HG03097 (cell line): ENCODE measurements at regions not wholly inside any gene's neighbourhood (a gene's known extent, or its start where the extent isn't known, plus 50 kb on each side); places are given as distances from the start of the nearest gene placed in this dataset.

Source experiments
- ATAC-seq: cut with Tn5 transposase; IDR thresholded peaks from one replicate; pipeline ENCODE4 v1.9.1; 2021; ENCODE audit not compliant: unreplicated experiment, low FRiP score

DNA sequence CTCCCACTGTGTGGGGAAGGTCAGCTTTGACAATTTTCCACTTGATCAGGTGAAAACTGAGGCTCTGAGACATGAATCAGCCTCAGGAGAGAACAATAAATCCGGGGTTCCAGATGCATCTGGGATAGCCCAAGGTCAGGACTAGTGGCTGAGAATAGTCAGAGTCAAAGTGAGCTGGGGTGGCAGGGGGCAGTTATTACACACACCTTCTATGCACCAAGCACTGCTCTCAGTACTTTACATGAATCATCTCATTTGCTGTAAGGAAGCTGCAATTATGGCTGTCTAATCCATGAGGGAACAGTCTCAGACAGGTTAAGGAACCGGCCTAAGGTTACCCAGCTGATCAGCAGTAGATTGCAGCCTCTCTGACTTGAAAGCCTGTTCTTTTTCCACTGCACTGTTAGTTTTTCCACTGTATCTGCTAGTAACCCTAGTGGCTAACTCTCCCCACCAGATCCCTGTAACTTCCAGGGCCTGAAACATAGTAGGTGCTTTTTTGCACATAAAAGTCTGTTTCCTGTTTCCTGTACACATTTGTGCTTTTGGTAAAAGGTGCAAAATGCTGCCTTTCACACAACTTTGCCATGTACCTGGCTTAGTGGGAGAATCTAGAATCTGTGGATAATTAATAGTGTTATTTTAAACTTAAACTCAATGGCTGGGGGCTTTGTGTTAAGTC is 125.9 kb downstream of the EMX2 start:
- no peak for ATAC-seq

DNA sequence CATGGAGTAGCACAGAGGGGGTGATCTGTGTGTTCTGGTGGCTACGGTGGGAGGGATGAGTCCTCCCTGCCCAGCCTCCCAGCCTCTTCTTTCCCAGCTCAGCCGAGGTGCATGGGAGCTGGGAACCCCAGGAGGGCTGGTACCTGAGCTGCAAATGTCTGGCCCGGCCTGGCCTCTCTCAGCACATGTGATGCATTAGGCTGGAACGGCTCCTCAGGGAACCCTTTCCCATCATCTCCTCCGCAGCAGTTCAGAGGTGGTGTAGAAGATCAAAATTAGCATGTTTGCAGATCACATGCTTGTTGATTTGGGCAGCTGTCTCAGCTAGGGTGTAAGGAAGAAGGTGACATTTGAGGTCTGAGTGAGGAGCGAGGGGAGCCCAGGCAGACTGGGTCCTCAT is 126.6 kb downstream of the EMX2 start:
- no peak for ATAC-seq

DNA sequence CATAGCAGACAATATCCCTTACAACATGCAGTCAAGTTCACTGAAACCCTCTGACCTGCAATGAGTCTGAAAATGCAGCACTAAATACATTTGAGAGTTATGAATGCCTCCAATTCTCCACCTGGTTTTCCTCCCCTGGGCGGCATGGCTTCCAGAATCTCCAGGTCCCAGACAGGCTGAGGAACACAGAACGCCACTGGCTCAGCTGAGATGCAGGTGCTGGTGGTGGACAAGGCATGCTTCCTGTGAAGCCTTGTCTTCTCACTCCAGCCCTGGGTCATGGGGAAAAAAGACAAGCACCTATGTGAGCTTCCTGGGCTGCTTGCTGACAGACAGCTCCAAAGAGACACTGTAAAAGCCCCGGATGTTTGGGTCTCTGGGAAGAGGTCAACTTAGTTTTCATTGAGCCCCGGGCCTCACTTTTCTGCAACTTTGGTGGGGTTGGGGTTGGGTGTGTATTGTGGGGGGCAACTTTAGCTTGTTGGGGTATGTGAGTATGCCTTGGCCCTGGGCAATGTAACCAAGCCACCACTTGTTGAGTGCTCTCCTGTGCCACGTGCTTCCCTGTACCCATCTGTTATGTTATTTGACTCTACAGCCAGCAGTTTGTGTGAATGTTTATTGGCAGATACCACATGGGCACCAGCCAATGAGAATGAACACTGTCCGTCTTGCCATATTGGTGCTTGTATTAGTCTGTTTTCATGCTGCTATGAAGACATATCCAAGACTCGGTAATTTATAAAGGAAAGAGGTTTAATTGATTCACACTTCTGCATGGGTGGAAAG is 127.8 kb downstream of the EMX2 start:
- no peak for ATAC-seq

DNA sequence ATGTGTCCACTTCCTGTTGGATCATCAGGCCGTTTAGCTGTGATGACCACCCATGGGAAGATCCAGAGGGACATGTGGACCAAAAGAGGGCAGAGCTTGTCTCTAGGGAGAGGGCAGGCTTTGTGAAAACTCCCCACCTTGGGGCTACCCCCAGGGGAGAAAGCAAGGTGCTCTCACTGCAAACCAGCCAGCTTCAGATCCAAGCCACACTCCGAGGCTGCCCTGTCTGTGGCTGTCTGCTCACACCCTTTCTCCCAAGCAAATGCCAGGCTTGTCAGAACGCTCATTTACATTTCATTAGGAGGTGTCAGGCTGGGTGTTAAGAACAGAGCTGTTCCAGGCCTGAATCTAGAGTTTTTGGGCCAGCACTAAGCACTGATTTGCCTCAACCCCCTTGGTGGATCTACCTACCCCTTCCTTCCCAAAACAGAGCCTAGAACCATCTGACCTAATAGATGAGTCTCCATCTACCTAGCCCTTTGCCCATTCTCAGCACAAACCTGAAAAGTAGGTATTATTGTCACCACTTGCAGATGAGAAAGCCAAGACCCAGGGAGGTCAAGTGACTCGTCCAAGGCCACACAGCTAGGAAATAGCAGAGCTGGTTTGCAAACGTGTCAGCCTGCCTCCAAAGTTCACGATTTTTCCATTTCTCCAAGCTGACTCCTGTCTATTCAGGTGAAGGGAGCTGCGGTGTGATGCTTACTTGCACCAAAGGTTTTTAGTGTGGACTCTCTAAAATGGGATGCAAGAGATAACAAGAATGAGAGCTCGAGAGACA is 130.9 kb downstream of the EMX2 start:
- ATAC-seq, result no peak

DNA sequence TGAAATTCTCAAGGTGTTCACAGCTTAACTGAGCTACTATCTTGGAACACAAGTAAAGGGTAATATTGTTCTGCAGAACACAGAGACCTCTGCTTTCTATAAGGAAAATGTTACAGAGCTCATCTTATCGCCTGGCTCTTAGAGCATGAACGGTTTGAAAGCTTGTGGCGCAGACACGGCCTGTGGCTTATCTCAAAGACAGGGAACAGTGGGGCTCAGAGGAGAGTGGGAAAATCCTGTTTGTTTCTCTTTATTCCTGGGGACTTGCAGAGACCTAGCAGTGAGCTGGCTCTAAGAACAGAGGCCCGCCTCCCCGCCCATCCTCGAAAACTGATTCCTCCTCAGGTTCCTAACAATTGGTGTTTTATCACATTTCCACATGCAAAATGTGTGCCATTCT is 131.7 kb downstream of the EMX2 start:
- ATAC-seq, result no peak

DNA sequence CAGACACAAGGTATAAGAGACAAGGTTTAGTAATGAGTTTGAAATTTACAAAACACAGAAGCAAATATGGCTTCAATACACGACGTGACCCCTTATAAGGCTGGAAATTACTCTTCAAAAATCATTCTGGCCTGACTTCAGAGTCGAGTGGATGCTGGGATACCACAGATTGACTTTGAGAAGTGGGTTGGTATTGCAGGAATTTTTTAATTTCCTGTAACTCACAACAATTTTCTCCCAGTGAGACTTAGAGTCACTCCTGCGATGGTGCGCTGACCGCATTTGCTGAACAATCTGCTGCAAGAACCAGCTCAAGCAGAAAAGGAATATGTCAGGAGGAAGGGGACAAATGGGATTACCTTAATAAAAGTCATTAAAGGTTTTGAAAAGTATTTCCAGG is 132.1 kb downstream of the EMX2 start:
- ATAC-seq, result no peak

DNA sequence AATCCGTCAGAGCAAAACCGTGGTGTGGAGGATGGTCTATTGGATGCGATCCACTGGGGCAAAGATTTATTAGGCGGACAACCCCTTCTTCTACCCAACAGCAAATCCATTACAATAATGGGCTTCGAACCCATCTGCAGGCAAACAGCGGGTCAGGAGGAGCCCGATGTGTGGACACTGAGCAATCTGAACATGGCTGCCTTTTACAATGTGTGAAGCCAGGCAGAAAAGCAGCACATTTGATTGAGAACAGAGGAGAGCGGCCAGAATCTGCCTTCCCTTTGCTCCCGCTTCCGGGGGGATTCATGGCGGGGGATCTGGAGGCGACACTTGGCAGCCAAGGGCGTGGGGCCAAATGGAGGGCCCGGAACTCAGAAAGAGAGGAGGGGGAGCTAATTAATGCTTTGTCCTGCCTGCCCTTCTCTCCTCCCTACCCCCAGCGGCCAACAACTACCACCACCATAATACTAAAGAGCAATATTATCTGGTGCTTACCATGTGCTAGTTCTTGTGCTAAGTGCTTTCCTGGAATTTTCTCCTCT is 133.0 kb downstream of the EMX2 start:
- ATAC-seq, result no peak

DNA sequence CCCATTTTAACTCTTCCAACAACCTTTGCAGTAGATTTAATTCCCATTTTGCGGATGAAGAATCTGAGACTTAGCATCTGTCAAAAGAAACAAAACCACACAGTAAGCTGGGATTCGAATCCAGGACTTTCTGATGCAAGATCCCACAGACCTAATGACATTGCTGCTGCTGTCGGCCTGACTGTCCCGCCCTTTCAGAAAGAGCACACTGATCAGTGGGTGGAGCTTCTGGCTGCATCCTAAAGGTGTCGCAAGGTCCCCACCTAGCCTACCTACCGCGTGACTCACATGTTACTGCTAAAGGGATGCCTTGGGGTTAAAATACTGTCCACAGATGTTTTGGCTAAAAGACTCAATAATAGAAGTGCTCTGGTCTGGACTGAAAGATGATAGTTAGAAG is 134.7 kb downstream of the EMX2 start:
- no peak for ATAC-seq

DNA sequence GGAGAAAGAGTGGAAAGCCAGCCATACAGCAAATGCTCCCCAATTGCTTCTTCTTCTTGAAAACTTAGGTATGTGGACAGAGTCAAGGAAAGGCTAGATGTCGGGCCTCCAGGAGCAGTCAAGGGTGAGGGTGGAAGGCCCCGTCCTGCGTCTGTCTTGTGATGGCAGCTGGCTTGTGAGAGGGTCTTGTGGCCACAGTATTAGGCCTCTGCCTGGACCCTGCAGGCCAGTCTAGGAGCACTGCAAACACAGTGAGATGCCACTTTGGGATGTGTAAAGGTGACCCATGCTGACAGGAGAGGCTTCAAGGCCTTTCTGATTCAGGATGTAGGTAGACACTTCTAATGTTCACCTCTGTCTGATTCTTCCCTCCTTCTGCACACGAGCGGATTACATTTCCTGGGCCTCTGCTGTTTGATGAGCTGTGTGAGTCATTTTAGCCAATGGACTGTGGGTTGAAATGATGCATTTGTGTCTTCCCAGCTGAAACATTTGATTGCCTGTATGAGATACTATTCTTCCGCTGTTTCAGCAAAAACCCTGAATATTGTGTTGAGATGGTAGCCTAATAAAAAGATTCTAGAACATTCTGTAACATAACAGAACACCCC is 135.4 kb downstream of the EMX2 start:
- no peak for ATAC-seq

DNA sequence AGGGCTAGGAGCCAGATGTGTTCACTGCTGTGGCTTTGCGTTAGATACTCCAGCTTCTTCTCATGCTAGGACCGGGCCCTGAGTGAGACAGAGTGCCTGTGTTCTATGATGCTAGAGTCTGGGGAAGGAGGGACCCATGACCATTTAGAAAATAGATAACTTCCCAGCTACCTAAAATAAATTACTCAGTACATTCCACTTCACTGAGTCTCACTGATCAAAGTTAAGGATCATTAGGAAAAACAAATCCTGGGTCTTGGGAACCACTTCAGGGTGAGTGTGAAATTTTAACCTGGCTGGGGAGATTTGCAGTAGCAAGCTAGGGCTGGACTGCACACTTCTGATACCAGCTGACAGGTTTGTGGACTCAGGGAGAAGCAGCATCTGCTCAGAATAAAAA is 138.1 kb downstream of the EMX2 start:
- ATAC-seq, result no peak

DNA sequence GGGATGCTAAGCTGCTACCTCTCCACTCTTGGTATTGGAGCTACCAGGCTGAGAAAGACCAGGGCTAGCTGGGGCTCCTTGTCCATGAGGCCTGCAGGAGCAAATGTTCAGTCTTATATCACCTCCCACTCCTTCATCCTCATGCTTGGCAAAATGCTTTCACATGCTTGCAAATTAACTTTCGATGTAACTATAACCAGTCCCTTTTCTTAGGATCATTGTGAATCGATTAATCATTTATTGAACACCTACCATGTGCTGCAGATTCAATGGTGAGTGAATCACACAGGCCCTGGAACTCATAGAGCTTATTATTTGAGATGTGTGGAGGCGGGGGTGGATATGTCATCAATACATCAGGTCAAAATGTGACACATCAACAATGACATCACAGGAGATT is 138.6 kb downstream of the EMX2 start:
- ATAC-seq, result no peak

DNA sequence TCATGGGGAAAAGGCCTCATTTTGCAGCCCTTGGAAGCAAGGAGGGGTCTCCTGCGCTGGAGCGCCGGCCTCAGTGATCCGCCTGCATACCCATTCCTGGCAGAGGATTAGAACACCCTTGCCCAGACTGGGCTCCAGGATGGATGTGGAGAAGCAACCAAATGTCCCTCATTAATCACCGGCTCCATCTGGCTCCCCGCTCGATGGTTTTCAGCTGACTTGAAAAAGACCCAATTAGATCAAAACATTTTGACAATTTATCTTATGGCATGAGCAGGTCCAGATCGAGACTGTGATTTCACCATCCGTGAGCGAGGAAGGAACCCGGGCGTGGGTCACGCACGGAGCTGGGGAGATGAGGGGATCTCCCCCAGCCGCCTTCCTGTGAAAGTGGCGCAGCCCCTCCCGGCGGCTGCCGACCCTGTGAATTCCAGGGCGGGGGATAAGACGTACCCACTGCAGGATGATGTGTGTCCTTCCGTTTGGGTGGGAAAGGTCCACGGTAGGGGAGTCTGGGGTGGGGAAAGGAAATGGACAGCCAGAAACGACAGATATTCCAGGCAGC is 141.6 kb downstream of the EMX2 start:
- no peak for ATAC-seq

DNA sequence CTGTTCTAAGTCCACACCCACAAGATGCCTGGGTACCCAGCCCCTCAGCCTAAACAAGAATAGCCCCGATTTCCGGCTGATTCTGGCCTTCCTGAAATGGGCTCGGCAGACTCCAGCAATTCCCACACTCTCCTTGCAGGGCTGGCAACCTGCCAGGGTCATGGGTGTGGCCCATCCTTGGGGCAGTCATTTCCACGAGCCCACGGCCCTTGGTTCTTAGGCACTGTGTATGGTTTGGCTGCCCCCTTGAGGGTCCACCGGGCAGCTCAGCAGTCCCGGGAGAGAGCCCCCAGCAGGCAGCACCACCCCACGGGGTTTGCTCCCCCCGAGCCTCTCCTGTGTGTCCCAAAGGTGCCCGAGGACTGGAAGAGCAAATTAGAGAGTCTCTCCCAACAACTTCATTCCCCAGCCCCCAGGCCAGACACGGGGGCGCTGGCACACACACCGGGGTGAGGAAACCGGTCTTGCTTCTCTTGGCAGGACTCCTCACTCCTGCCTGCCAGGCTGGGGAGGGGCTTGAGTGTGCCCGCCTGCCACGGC is 142.2 kb downstream of the EMX2 start:
- ATAC-seq, result no peak

DNA sequence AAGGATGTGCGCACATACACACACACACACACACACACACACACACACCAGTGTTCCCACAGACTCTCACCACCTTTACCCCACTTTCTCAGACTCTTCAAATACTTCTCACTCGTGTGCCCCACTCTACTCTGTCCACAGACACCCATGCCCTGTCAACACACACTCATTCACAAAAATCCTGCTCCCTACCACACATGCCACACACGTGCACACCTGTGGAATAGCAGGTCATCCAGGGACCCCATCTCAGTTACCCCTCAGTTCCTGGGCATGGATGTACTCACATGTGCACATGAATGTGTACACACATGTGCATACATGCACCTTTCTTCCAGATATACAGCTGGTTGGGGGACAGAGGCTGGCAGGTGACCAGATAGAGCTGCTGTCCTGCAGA is 142.9 kb downstream of the EMX2 start:
- no peak for ATAC-seq

DNA sequence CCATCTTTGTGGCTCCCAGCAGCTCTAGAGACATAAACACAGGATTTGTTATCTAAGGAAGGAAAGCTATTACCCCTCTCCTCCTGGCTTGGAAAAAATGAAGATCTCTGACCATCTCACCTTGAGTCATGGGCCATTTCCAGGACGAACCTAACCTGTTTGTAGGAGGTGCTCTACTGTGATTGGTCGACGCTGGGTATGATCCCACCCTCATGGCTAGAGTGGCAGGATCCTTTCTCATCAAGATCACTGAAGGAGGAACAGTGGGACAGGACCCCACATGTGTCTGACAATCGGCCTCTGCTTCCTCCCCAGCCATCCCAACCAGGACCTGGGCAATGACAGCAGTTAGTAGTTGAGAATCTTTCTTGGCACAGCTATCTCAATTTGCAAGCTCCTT is 144.1 kb downstream of the EMX2 start:
- ATAC-seq, result no peak

DNA sequence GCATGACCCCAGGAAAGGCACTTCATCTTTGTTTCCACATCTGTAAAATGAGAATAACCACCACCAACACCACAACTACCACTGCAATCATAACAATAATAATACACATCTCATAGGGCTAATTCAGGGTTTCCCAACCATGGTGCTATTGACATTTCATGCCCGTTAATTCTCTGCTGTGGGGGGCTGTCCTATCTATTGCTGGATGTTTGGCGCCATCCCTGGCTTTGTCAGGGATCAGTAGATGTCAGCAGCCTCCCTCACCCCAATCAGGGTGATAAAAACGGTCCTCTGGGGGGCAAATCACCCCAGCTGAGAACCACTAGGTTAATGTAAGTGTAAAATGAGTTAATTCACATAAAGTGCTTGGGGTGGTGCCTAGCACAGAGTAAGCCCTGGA is 145.8 kb downstream of the EMX2 start:
- ATAC-seq, result no peak

DNA sequence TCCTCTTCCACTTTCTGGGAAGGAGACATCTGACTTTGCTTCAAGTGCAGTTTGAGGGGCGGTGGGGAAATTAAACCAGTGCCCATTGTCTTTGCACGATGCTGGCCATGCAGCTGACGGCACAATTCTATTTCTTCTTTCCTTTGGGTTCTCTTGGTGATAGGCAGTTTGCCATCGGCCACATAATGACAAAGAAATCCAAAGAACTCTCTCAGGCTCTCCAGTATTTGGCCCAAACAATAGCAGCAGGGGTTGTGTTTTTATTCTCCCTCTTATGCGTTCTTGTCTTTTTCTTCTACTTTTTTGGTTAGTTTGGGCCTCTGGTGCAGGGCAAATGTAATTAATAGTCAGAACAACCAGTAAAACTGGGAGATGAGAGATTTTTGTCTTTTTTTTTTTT is 147.0 kb downstream of the EMX2 start:
- no peak for ATAC-seq

DNA sequence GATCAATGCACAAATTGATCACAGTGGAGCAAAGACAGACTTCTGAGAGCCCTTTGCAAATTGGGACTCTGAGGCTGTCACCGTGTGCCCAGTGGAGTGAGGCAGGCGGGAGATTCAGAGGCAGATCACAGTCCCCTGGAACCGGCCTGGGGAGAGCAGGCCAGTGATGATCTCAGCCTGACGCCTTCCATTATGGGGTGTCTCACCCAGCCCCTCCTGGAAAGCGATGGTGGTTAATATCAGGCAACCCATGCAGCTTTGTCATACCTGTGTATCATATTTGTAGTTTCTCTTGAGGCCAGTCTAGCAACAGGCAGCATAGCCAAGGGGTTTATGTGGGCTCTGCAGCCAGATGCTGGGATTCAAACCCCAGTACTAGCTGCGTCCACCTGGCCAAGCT is 147.8 kb downstream of the EMX2 start:
- ATAC-seq, result no peak

DNA sequence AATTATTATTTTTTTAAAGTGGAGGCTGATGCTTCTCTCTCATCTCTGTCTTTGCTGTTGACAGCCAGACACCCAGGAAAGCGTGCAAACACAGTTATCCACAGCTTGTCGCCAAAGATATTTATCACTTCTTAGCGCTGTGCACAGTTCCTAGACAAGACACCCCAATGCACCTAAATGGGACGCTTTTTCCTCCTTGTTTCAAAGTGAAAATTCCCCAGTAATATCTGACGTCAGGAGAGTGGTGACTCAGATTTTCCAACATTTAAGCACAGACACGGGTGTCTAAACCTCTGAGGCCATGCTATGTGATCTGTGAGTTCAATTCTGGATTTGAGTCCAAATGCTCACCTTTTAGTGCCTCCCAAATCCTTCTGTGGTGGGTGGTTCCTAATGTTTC is 151.6 kb downstream of the EMX2 start:
- no peak for ATAC-seq

DNA sequence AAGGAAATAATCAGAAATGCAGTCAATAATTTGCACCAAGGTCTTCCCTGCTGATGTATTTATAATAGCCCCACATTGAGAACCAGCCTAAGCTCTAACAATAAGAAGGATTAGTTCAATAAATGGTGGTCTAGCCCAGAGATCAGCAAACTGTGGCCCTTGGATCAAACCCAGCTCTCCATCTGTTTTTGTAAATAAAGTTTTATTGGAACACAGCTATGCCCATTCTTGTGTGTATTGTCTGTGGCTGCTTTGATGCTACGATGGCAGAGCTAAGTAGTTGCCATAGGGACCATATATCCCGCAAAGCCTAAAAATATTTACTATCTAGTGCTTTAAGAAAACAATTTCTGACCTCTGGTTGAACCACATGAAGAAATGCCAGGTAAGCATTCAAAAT is 154.9 kb downstream of the EMX2 start:
- ATAC-seq, result no peak
